KOPT-K1 (cell line): ENCODE measurements at regions not wholly inside any gene's neighbourhood (a gene's known extent, or its start where the extent isn't known, plus 50 kb on each side); places are given as distances from the start of the nearest gene placed in this dataset.
"Not testable (repeated sequence)": the region's sequence is repeated elsewhere in the genome, so short reads cannot be mapped to it uniquely, and the experiment has no call there.

Source experiments
- H3K27ac ChIP-seq: fragments of 200-600 bp; sonication (generic); 2 replicates; pipeline ENCODE4 v1.5.1; 2016; ENCODE audit warnings: antibody characterized with exemption, mild to moderate bottlenecking, low read depth, low read length; ENCODE audit not compliant: poor library complexity, severe bottlenecking
- H3K36me3 ChIP-seq: fragments of 200-600 bp; sonication (generic); 2 replicates; pipeline ENCODE4 v1.5.1; 2017; ENCODE audit warnings: antibody characterized with exemption, mild to moderate bottlenecking, low read length, moderate library complexity; ENCODE audit not compliant: insufficient read depth
- H3K9me3 ChIP-seq: fragments of 200-600 bp; sonication (generic); 2 replicates; pipeline ENCODE4 v1.5.1; 2017; ENCODE audit warnings: antibody characterized with exemption, low read length, mild to moderate bottlenecking; ENCODE audit not compliant: insufficient read depth, poor library complexity, severe bottlenecking

DNA sequence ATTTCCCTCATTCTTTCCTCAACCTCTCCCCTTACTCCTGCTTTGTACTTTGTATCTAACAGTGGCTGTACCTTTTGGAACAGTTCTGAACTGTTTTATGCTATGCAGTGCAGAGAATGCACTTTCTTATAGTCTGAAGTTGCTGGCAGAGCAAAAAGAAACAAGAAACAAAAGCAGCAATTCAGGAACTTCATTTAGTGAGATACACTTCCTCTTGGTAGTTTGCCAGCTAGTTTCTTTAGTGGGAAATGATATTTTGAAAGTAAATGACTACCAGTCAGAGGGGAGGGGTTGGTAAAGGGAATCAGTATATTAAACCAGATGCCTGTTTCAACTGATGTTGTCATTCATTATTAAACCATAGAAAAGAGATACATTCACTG, 55.0 kb upstream of the CHD2 start:
- H3K9me3 ChIP-seq: peaks cover 1% of the 10 kb centered on the region
- no peaks in the 10 kb centered on the region for H3K36me3 ChIP-seq
- H3K27ac ChIP-seq: peak overlapping the region; percentile 64

DNA sequence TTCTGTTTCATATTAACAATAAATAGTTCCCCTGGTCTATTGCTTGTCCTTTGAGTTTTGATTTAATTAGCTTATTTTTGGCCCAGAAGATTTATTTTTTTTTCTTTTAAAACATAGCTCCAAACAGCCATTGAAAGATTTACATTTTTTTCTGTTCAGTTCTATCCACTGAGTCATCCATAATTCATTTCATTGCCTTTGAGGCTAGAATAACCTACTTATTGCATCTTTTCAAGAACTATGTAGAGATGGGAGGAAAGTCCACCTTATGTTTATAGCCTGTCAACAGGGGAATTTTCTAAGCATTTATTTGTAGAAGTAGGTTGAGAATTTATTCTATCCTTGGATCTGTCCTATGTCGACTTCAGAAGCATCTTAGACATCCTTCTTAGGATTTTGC, 53.4 kb upstream of the CHD2 start:
- Histone ChIP-seq H3K36me3 (no peaks in the 10 kb centered on the region), H3K27ac (no peak overlapping the region), H3K9me3 (peaks cover 4% of the 10 kb centered on the region)

DNA sequence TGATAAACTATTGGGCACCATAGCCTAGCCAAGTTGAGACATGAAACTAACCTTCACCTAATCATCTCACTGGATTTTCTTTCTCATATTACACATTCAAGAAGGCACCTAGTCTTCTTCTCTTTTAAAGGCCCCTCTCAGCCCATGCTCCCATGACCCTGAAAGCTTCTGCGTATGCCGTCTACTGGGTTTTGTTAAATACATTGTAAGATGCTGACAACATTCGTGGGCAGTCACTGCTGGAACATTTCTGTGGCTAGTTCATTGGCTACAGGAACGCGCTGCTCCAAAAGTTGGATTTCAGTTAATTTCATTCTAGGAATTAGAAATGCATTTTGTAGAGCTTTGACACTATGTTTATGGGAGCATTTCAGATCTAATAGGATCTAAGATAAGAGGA, 52.3 kb upstream of the CHD2 start:
- Histone ChIP-seq H3K36me3 (no peaks in the 10 kb centered on the region), H3K27ac (no peak overlapping the region), H3K9me3 (peaks cover 4% of the 10 kb centered on the region)

DNA sequence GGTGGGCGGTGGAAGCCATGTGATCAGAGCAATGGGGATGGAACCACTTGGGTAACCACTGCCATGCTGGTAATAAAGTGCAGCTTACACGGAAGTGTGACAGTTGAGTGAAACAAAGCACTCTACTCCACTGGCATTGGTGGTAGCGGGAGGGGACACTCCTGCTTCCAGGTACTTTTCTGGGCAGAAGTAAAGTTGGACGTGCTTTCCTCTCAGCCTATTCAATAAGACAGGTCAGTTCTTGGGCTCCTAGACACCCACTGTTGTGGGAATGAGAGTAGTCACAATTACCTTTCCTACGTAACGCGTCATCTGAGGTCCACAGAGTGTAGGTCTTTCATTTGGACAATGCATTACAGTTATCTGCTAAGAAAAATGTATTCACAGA, 51.7 kb upstream of the CHD2 start:
- Histone ChIP-seq H3K36me3 (no peaks in the 10 kb centered on the region), H3K27ac (no peak overlapping the region), H3K9me3 (peaks cover 4% of the 10 kb centered on the region)

DNA sequence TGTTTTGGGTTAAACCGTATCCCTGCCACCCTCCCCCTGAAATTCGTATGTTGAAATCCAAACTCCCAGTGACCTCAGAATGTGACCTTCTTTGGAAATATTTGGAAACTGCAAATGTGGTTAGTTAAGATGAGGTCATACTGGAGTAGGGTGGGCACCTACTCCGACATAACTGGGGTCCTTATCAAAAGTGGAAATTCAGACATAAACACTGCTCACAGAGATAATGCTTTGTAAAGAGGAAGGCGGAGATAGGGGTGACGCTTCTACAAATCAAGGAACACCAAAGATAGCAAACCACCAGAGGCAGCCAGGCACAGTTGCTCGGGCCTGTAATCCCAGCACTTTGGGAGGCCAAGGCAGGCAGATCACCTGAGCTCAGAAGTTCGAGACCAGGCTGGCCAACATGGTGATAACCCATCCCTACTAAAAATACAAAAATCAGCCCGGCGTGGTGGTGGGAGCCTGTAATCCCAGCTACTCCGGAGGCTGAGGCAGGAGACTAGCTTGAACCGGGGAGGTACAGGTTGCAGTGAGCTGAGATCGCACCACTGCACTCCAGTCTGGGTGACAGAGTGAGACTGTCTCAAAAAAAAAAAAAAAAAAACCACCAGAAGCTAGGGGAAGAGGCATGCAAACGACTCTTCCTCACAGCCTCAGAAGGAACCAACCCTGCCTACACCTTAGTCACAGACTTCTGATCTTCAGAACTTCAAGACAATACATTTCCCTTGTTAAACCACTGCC, 51.1 kb upstream of the CHD2 start:
- H3K27ac ChIP-seq: peak overlapping the region; percentile 35
- H3K36me3 ChIP-seq: no peaks in the 10 kb centered on the region

DNA sequence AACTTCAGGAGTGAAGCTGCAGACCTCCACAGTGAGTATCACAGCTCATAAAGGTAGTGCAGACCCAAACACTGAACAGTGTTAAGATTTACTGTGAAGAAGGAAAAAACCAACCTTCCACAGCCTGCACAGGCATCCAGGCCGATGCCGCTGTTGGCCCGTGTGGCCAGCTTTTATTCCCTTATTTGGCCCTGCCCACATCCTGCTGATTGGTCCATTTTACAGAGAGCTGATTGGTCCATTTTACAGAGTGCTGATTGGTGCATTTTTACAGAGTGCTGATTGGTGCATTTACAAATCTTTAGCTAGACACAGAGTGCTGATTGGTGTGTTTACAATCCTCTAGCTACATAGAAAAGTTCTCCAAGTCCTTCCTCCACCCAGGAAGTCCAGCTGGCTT, 49.9 kb upstream of the CHD2 start:
- not testable (repeated sequence) for H3K9me3 ChIP-seq, H3K27ac ChIP-seq, H3K36me3 ChIP-seq

More for the DNA sequence above, 51.1 kb upstream of the CHD2 start:
- H3K9me3 ChIP-seq: peaks cover 4% of the 10 kb centered on the region
